ENCODE measurements at regions not wholly inside any gene's neighbourhood (a gene's known extent, or its start where the extent isn't known, plus 50 kb on each side); places are given as distances from the start of the nearest gene placed in this dataset.

DNA sequence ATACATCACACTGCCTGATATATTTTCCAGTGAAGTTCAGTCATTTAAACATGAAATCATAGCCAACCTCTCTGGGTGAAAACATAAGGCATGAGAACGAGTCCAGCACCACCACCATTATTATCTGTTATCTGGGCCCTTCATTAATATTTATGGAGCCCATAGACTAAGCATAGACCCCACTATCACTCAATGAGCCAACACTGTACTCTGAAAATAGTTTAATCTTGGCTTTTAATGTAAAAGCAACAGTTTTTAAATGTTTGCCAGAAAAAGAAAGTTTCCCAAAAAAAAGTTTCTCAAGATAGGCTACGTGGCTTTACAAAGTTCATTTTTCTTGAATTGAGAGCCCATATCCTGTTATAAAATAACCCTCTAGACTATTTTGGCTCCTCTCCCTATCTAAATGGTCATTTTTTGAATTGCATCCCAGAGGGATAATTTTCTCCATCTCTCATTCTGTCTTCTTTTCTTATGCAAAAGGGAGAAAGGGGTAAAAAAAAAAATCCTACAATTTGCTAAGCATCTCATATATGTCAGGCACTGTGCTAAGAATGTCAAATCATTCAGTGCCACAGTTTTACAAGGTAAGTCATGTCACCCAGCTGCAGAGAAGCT is 66.1 kb downstream of the FZD1 start:
- no peak for TF ChIP-seq POLR2A (IDR thresholded peaks at IDR 0.05; ENCODE audit: low read length)
- TF ChIP-seq GATA1 (IDR thresholded peaks at IDR 0.05; ENCODE audit: low read depth, low read length), result no peak
